KMS-11 (cell line): ENCODE measurements at regions not wholly inside any gene's neighbourhood (a gene's known extent, or its start where the extent isn't known, plus 50 kb on each side); places are given as distances from the start of the nearest gene placed in this dataset.
"Not testable (repeated sequence)": the region's sequence is repeated elsewhere in the genome, so short reads cannot be mapped to it uniquely, and the experiment has no call there.

Source experiments
- H2AFZ ChIP-seq: fragments of 200-600 bp; sonication (generic); 2 replicates; pipeline ENCODE4 v1.6.1; 2016; ENCODE audit warnings: antibody characterized with exemption, mixed run types, low read depth
- H3K27ac ChIP-seq: fragments of 200-600 bp; sonication (generic); 2 replicates; pipeline ENCODE4 v1.6.1; 2016; ENCODE audit warnings: mild to moderate bottlenecking, mixed run types
- H3K27me3 ChIP-seq: fragments of 200-600 bp; sonication (generic); 2 replicates; pipeline ENCODE4 v1.6.1; 2017; ENCODE audit warnings: mild to moderate bottlenecking, low read depth, mixed run types, moderate library complexity; ENCODE audit not compliant: insufficient read depth
- H3K36me3 ChIP-seq: fragments of 200-600 bp; sonication (generic); 2 replicates; pipeline ENCODE4 v1.6.1; 2017; ENCODE audit warnings: mild to moderate bottlenecking, mixed run types; ENCODE audit not compliant: insufficient read depth
- H3K4me1 ChIP-seq: fragments of 200-600 bp; sonication (generic); 2 replicates; pipeline ENCODE4 v1.6.1; 2016; ENCODE audit warnings: mild to moderate bottlenecking, low read depth, mixed run types; ENCODE audit not compliant: poor library complexity, severe bottlenecking
- H3K4me2 ChIP-seq: fragments of 200-600 bp; sonication (generic); 2 replicates; pipeline ENCODE4 v1.7.0; 2016; ENCODE audit warnings: mild to moderate bottlenecking, mixed run types
- H3K4me3 ChIP-seq: fragments of 200-600 bp; sonication (generic); IDR thresholded peaks from 2 replicates; pipeline ENCODE4 v1.6.1; 2017; ENCODE audit warnings: low read depth, low read length, mixed read lengths; ENCODE audit not compliant: insufficient read depth
- H3K79me2 ChIP-seq: fragments of 200-600 bp; sonication (generic); 2 replicates; pipeline ENCODE4 v1.6.1; 2016; ENCODE audit warnings: low read depth, mixed run types; ENCODE audit not compliant: insufficient read depth
- H3K9ac ChIP-seq: fragments of 200-600 bp; sonication (generic); 2 replicates; pipeline ENCODE4 v1.6.1; 2016; ENCODE audit warnings: mild to moderate bottlenecking, mixed run types
- H4K20me1 ChIP-seq: fragments of 200-600 bp; sonication (generic); 2 replicates; pipeline ENCODE4 v1.6.1; 2016; ENCODE audit warnings: mild to moderate bottlenecking, mixed run types; ENCODE audit not compliant: insufficient read depth
- TF ChIP-seq, protein P1 (sequence below): fragments of 200-600 bp; sonication (generic); conservative IDR thresholded peaks from 2 replicates; pipeline ENCODE4 v1.6.1; 2017; ENCODE audit warnings: low read depth, mild to moderate bottlenecking, antibody characterized with exemption, low read length, moderate library complexity, mixed read lengths

GRCh38 chrX:147537172-147537571 lies 374.5 kb upstream of the FMR1 start:
- Histone ChIP-seq H3K79me2 (no peaks in the 10 kb centered on the region), H3K4me1 (no peaks in the 10 kb centered on the region), H4K20me1 (no peaks in the 10 kb centered on the region), H3K36me3 (no peaks in the 10 kb centered on the region), H2AFZ (no peak overlapping the region), H3K4me3 (no peak overlapping the region), H3K27ac (no peak overlapping the region), H3K9ac (no peak overlapping the region), H3K4me2 (no peak overlapping the region), H3K27me3 (no peaks in the 10 kb centered on the region)
- TF ChIP-seq, protein P1, sequence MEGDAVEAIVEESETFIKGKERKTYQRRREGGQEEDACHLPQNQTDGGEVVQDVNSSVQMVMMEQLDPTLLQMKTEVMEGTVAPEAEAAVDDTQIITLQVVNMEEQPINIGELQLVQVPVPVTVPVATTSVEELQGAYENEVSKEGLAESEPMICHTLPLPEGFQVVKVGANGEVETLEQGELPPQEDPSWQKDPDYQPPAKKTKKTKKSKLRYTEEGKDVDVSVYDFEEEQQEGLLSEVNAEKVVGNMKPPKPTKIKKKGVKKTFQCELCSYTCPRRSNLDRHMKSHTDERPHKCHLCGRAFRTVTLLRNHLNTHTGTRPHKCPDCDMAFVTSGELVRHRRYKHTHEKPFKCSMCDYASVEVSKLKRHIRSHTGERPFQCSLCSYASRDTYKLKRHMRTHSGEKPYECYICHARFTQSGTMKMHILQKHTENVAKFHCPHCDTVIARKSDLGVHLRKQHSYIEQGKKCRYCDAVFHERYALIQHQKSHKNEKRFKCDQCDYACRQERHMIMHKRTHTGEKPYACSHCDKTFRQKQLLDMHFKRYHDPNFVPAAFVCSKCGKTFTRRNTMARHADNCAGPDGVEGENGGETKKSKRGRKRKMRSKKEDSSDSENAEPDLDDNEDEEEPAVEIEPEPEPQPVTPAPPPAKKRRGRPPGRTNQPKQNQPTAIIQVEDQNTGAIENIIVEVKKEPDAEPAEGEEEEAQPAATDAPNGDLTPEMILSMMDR: no peak

GRCh38 chrX:147548023-147548422 lies 363.7 kb upstream of the FMR1 start:
- H3K4me1 ChIP-seq, H4K20me1 ChIP-seq, H3K79me2 ChIP-seq, H3K36me3 ChIP-seq, H3K4me3 ChIP-seq, H3K27ac ChIP-seq, H3K4me2 ChIP-seq, H2AFZ ChIP-seq, H3K27me3 ChIP-seq, H3K9ac ChIP-seq: not testable (repeated sequence)

- Histone ChIP-seq H3K4me1 (no peaks in the 10 kb centered on the region), H4K20me1 (no peaks in the 10 kb centered on the region), H3K9ac (no peak overlapping the region), H3K4me2 (no peak overlapping the region), H3K79me2 (no peaks in the 10 kb centered on the region), H3K27me3 (no peaks in the 10 kb centered on the region), H3K4me3 (no peak overlapping the region), H3K36me3 (no peaks in the 10 kb centered on the region), H3K27ac (no peak overlapping the region), H2AFZ (no peak overlapping the region)
- TF ChIP-seq, protein P1: peak; percentile 35; the same call in 1 of the 2 replicates
These were observed 361.5 kb upstream of the FMR1 start for GRCh38 chrX:147550217-147550616.

DNA sequence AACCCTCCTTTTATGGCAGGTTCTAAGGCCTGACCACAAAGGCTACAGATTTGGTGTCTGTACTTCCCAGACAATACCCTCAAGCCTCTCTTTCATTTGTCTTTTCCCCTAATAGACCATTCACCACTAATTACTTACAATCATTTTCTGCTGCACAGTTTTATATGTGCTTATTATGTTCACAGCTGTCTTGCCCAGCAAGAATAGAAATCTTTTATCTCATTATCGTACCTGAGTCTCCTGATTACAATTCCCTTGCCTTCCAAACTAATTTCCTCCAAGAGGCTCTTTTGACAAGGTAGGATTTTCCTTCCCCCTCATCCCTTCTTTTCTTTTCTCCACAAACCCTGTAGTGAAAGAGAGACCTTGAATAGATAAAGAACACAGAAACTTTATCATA lies 352.5 kb upstream of the FMR1 start:
- Histone ChIP-seq H3K36me3 (no peaks in the 10 kb centered on the region), H3K27me3 (no peaks in the 10 kb centered on the region), H3K4me2 (no peak overlapping the region), H2AFZ (no peak overlapping the region), H3K4me3 (no peak overlapping the region), H3K27ac (no peak overlapping the region), H4K20me1 (no peaks in the 10 kb centered on the region), H3K79me2 (no peaks in the 10 kb centered on the region), H3K9ac (no peak overlapping the region), H3K4me1 (no peaks in the 10 kb centered on the region)
- TF ChIP-seq, protein P1: no peak

DNA sequence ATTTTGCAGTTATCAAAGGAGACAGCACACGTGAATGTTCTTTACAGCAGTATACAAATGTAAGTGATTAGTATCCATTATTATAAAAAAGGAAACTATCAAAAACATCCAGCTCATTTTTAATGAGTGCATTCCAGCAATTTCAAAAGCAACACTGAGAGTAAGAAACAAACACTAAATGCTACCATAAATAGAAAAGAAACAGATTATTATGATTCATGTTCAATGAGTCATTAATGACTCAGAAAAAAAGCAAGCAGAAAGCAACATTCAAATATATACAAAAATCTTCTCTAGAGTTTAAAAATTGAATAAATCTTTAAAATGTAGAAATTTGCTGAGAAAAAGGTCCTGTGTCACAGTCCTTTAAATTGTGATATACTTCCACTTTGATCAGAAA lies 346.5 kb upstream of the FMR1 start:
- no peak overlapping the region for H3K4me3 ChIP-seq
- H3K27me3 ChIP-seq: no peaks in the 10 kb centered on the region
- H2AFZ ChIP-seq: no peak overlapping the region
- H3K4me1 ChIP-seq: no peaks in the 10 kb centered on the region
- H3K79me2 ChIP-seq: no peaks in the 10 kb centered on the region
- TF ChIP-seq, protein P1: no peak
- no peaks in the 10 kb centered on the region for H3K36me3 ChIP-seq
- H3K27ac ChIP-seq: no peak overlapping the region
- no peak overlapping the region for H3K4me2 ChIP-seq
- H4K20me1 ChIP-seq: no peaks in the 10 kb centered on the region
- H3K9ac ChIP-seq: no peak overlapping the region
